Astrocyte of the cerebellum (primary cell): ENCODE measurements at regions not wholly inside any gene's neighbourhood (a gene's known extent, or its start where the extent isn't known, plus 50 kb on each side); places are given as distances from the start of the nearest gene placed in this dataset.
A peak's percentile ranks its signal among the peaks of the same experiment; 100 is the strongest.
"Not testable (repeated sequence)": the region's sequence is repeated elsewhere in the genome, so short reads cannot be mapped to it uniquely, and the experiment has no call there.

Source experiments
- DNase-seq: peaks from one replicate; pipeline ENCODE4 v3.0.0-alpha.2; 2011; ENCODE audit warnings: low read depth
- H3K4me3 ChIP-seq: 2 replicates; pipeline ENCODE4 v1.5.1; 2011; ENCODE audit warnings: mild to moderate bottlenecking, low read depth, low read length, moderate library complexity
- in situ Hi-C: cut with HindIII; loops from 2 replicates; pipeline ENCODE4 v1.10.0; 2017; ENCODE audit warnings: low sequenced_read_pairs
- TF ChIP-seq, protein P1 (sequence below): IDR thresholded peaks from 2 replicates; pipeline ENCODE4 v1.5.1; 2012; ENCODE audit warnings: low read length, low read depth, moderate library complexity, mild to moderate bottlenecking; ENCODE audit errors: missing control alignments

DNA sequence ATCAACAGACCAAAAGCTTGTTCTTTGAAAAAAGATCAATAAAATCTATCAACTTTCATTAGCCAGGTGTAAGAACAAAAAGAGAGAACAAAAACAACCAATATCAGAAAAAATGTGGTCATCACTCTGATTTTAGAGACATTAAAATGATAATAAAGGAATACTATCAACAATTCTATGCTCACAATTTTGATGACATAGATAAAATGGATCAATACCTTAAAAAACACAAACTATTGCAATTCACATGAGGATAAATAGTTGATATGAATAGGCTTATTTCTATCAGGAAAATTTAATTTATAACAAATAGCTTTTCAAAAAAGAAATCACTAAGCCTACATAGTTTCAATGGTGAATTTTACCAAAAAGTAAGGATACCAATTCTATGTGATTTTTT lies 809.4 kb upstream of the EYS start:
- DNase-seq = no peak
- no peak overlapping the region for H3K4me3 ChIP-seq
- TF ChIP-seq, protein P1, sequence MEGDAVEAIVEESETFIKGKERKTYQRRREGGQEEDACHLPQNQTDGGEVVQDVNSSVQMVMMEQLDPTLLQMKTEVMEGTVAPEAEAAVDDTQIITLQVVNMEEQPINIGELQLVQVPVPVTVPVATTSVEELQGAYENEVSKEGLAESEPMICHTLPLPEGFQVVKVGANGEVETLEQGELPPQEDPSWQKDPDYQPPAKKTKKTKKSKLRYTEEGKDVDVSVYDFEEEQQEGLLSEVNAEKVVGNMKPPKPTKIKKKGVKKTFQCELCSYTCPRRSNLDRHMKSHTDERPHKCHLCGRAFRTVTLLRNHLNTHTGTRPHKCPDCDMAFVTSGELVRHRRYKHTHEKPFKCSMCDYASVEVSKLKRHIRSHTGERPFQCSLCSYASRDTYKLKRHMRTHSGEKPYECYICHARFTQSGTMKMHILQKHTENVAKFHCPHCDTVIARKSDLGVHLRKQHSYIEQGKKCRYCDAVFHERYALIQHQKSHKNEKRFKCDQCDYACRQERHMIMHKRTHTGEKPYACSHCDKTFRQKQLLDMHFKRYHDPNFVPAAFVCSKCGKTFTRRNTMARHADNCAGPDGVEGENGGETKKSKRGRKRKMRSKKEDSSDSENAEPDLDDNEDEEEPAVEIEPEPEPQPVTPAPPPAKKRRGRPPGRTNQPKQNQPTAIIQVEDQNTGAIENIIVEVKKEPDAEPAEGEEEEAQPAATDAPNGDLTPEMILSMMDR = no peak
- in situ Hi-C loops = no loop called here

DNA sequence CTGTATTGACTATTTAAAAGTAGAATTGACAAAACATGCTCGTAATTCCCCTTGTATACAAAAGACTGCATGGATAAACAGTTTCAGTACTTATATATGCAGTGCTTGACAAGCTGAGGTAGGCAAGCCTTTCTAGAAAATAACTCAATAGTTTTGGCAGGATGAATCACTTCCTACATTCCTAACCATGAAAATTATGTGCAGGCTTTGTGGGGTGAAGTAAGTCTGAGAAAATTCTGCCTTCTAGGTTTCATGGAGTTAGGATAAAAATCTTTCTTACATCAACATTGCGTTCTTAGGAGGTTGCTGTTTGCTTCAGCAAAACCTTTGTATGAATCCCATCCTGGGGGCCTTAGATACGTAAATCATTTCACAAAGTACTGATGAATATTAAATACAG lies 801.4 kb upstream of the EYS start:
- in situ Hi-C loops = no loop called here
- DNase-seq = peak; percentile 57
- TF ChIP-seq, protein P1 = no peak
- H3K4me3 ChIP-seq = no peak overlapping the region

DNA sequence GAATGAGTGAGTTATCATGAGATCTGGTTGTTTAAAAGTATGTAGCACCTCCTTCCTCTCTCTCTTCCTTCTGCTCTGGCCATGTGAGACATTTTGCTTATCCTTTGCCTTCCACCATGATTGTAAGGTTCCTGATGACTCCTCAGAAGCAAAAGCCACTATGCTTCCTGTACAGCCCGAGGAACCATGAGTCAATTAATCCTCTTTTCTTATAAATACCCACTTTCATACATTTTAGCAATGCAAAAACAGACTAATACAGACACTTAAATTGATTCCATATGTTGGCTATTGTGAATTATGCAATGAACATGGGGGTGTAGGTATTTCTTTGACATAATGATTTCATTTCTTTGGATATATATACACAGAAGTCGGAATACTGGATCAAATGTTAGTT lies 792.8 kb upstream of the EYS start:
- in situ Hi-C loops = no loop called here

DNA sequence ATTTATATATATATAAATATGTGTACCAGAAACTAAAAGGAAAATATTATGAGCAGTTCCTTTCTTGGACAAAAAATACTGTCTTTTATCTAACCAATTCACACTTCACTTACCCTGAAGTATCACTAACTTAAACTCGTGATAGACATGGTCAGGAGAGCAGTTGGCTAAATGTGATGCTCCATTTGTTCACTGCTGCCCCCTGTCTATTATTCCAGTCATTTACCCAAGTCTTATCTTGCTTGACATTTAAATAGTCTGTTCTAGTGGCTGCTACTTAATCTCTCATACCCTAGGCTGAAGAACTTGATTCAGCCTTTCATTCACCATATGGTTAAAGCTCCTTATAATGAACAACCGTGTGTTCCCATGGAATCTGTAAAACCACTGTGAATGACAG lies 789.6 kb upstream of the EYS start:
- DNase-seq = no peak
- no peak overlapping the region for H3K4me3 ChIP-seq
- TF ChIP-seq, protein P1 = peak; percentile 18
- in situ Hi-C loops = no loop called here

More for the DNA sequence above, 792.8 kb upstream of the EYS start:
- TF ChIP-seq, protein P1 = no peak
- no peak for DNase-seq
- no peak overlapping the region for H3K4me3 ChIP-seq

DNA sequence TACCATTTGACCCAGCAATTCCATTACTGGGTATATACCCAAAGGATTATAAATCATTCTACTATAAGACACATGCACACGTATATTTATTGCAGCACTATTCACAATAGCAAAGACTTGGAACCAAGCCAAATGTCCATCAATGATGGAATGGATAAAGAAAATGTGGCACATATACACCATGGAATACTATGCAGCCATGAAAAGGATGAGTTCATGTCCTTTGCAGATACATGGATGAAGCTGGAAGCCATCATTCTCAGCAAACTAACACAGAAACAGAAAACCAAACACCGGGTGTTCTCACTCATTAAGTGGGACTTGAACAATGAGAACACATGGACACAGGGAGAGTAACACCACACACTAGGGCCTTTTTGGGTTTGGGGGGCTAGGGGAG lies 787.6 kb upstream of the EYS start:
- in situ Hi-C loops = not testable (repeated sequence)

DNA sequence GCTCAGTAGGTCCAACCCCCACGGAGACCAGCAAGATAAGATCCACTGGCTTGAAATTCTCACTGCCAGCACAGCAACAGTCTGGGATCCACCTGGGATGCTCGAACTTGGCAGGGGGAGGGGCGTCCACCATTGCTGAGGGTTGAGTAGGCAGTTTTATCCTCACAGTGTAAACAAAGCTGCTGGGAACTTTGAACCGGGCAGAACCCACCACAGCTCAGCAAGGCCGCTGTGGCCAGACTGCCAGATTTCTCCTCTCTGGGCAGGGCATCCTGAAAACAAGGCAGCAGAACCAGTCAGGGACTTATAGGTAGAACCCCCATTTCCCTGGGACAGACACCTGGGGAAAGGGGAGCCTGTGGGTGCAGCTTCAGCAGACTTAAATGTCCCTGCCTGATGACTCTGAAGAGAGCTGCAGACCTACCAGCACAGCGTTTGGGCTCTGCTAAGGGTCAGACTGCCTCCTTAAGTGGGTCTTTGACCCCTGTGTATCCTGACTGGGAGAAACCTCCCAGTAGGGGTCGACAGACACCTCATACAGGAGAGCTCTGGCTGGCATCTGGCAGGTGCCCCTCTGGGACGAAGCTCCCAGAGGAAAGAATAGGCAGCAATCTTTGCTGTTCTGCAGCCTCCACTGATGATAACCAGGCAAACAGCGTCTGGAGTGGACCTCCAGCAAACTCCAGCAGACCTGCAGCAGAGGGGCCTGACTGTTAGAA lies 782.4 kb upstream of the EYS start:
- TF ChIP-seq, protein P1 = no peak
- H3K4me3 ChIP-seq = no peak overlapping the region
- in situ Hi-C loops = no loop called here
- DNase-seq = no peak

More for the DNA sequence above, 787.6 kb upstream of the EYS start:
- not testable (repeated sequence) for DNase-seq, H3K4me3 ChIP-seq

DNA sequence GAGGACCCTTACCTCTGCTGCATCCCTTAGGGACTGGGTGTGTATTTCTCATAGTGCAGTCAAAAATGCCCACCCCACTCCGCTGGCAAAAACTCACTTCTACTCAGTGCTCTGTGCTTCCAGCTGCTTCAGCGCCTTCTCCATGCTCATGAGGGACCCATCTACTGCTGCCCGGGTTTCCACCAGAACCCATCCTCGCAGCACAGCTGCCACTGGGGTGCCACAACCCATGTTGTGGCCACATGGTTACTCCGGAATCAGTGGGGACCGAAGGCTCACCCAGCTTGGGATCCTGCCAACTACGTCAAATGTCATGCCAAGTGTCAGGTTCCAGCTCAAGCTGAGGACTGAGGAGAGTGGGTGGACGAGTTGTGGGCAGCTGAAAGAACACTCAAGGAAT lies 774.2 kb upstream of the EYS start:
- H3K4me3 ChIP-seq = no peak overlapping the region
- no peak for DNase-seq
- in situ Hi-C loops = no loop called here
- TF ChIP-seq, protein P1 = no peak
